ENCODE measurements at regions not wholly inside any gene's neighbourhood (a gene's known extent, or its start where the extent isn't known, plus 50 kb on each side); places are given as distances from the start of the nearest gene placed in this dataset.

- no peak for TF ChIP-seq CTCF (IDR thresholded peaks at IDR 0.05; ENCODE audit: poor library complexity)
- TF ChIP-seq EZH2 (IDR thresholded peaks at IDR 0.05; ENCODE audit: borderline replicate concordance): no peak
- TF ChIP-seq EZH2phosphoT487 (IDR thresholded peaks at IDR 0.05; ENCODE audit: low read depth, severe bottlenecking, unreplicated experiment): no peak
Observed at GRCh38 chr2:51810197-51810596, 778.3 kb upstream of the NRXN1 start.
